ENCODE measurements at regions not wholly inside any gene's neighbourhood (a gene's known extent, or its start where the extent isn't known, plus 50 kb on each side); places are given as distances from the start of the nearest gene placed in this dataset.

GRCh38 chr6:45714006-45714730 is 301.5 kb downstream of the CLIC5 start:
- DNase-seq (ENCODE audit: low read depth in 4 of 4, low spot score in 1 of 4) = no peak
